ENCODE measurements at regions not wholly inside any gene's neighbourhood (a gene's known extent, or its start where the extent isn't known, plus 50 kb on each side); places are given as distances from the start of the nearest gene placed in this dataset.

- no peak for TF ChIP-seq CTCF (IDR thresholded peaks at IDR 0.05 in 4 of 5, conservative IDR thresholded peaks at IDR 0.05 in 1 of 5)
- no peak for TF ChIP-seq POLR2A (IDR thresholded peaks at IDR 0.05)
Measured at GRCh38 chr2:238669046-238669445, 178.8 kb upstream of the TWIST2 start.
